PC-9 (cell line): ENCODE measurements at regions not wholly inside any gene's neighbourhood (a gene's known extent, or its start where the extent isn't known, plus 50 kb on each side); places are given as distances from the start of the nearest gene placed in this dataset.

ENCODE experiments used
- EZH2 ChIP-seq: fragments of 200-600 bp; sonication (generic); IDR thresholded peaks from 2 replicates; pipeline ENCODE4 v1.8.0; 2017; ENCODE audit warnings: antibody characterized with exemption, low read depth
- TF ChIP-seq, protein P1 (sequence below): fragments of 200-600 bp; sonication (generic); conservative IDR thresholded peaks from 2 replicates; pipeline ENCODE4 v1.6.1; 2017; ENCODE audit warnings: mixed run types, antibody characterized with exemption, mild to moderate bottlenecking, moderate library complexity

DNA sequence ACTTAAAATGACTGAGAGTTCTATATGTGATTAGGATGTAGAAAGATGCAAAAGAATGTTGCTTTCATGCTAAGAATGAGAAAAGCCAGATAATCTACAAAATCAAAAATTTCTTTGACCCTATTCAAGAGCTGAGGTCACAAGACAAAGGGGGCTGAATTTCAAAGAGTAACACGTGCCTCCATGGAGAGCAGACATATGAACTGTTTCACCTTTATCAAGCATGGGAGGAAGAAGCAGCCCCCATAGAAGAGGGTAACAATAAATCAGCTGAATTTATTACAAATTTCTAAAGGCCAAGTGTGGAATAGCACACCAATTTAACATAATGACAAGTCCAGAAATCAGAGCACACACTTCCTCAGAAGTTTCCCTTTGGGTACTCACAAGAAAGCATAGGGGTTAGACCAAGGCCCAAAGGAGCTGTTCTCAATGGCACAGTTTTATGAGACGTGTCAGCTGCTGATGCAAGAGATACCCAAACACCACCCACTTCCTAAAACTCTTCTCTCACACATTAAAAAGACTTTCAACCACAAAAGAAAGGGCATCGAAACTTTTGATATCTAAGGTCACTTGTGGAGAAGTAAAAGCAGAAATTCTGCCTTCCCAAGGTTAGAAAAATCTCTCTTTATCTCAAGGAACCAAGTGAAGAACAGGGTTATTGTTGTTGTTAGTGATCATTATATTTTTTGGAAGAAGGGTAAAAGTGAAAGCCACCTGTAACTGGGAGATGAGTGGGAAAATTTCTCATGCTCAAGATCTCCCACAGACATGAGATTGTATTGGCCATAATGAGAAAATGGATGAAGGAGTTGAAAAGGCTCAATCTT is 950.1 kb downstream of the TRIB2 start:
- TF ChIP-seq, protein P1, sequence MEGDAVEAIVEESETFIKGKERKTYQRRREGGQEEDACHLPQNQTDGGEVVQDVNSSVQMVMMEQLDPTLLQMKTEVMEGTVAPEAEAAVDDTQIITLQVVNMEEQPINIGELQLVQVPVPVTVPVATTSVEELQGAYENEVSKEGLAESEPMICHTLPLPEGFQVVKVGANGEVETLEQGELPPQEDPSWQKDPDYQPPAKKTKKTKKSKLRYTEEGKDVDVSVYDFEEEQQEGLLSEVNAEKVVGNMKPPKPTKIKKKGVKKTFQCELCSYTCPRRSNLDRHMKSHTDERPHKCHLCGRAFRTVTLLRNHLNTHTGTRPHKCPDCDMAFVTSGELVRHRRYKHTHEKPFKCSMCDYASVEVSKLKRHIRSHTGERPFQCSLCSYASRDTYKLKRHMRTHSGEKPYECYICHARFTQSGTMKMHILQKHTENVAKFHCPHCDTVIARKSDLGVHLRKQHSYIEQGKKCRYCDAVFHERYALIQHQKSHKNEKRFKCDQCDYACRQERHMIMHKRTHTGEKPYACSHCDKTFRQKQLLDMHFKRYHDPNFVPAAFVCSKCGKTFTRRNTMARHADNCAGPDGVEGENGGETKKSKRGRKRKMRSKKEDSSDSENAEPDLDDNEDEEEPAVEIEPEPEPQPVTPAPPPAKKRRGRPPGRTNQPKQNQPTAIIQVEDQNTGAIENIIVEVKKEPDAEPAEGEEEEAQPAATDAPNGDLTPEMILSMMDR, result no peak
- TF ChIP-seq EZH2, result no peak
